Putamen (tissue), 1 donor: ENCODE measurements at regions not wholly inside any gene's neighbourhood (a gene's known extent, or its start where the extent isn't known, plus 50 kb on each side); places are given as distances from the start of the nearest gene placed in this dataset.
"Not testable (repeated sequence)": the region's sequence is repeated elsewhere in the genome, so short reads cannot be mapped to it uniquely, and the experiment has no call there.

ENCODE experiments used
- DNase-seq: peaks from one replicate; pipeline ENCODE4 v3.0.0-alpha.2; 2016; ENCODE audit warnings: low spot score

DNA sequence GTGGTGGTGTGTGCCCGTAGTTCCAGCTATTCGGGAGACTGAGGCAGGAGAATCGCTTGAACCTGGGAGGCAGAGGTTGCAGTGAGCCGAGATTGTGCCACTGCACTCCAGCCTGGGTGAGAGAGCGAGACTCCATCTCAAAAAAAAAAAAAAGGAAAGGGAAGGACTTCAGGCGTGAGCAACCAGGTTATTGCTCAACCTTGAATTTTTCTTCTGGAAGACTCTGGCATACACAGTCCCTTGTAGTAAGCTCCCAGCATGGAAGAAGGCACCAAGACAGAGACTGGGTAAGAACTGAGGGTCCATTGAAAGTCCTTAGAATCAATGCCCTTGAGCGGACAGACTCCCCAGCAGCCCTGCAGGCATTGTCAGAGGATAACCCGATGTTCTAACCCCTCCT lies 75.0 kb downstream of the C9orf50 start:
- not testable (repeated sequence) for DNase-seq

DNA sequence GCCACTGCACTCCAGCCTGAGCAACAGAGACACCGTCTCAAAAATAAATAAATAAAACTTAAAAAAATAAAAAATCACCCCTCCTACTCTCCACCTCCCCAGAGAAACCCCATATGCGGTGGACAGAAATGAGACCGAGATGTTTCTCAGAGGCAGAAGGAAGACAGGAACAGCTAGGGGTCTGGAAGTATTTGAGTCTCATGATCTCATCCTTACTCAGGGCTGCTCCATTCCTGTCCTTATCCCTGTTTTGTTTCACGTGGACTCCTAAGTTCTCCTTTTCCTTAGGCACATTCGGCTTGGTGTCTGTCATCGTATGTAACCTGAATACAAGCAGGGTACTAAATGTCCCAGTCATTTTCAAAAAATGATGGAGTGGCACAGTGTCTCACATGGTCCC lies 76.1 kb downstream of the C9orf50 start:
- no peak for DNase-seq

- DNase-seq: no peak
Measured at GRCh38 chr9:129542741-129543140, 78.2 kb downstream of the C9orf50 start.

GRCh38 chr9:129541270-129541669 lies 79.6 kb downstream of the C9orf50 start:
- DNase-seq: no peak

- DNase-seq: no peak
Measured at GRCh38 chr9:129539446-129539845, 81.5 kb downstream of the C9orf50 start.

- not testable (repeated sequence) for DNase-seq
Measured at GRCh38 chr9:129531860-129532402, 89.0 kb downstream of the C9orf50 start.

GRCh38 chr9:129527955-129528354 lies 92.9 kb downstream of the C9orf50 start:
- DNase-seq: not testable (repeated sequence)

- no peak for DNase-seq
Measured at GRCh38 chr9:129525656-129526196, 95.2 kb downstream of the C9orf50 start.

GRCh38 chr9:129524582-129525270 lies 96.2 kb downstream of the C9orf50 start:
- DNase-seq: no peak

DNA sequence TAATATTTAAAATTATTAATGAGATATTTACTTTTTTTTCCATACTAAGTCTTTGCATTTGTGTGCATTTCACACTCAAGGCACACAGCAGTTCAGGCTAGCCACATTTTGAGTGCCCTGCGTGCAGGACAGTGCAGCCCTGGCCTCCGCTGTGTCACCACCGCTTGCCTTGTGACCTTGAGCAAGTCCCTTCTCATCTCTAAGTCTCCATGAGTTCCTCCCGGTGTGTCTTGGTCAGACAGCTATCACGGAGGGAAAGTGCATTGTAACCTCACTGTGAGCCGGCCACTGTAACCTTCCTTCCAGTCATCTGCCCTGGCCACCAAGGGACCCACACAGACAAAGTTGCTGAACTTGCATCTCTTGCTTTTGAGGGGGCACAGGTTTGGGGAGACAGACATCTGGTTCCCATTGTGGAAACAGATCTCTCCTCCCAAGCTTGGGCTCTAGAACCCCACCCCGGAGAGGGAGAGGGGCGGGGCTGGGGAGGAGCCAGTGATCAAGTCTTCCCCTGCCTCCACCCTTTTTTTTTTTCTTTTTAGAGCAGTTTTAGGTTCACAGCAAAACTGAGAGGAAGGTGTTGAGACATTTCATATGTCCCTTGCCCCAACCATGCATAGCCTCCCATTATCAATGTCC lies 96.8 kb downstream of the C9orf50 start:
- no peak for DNase-seq

DNA sequence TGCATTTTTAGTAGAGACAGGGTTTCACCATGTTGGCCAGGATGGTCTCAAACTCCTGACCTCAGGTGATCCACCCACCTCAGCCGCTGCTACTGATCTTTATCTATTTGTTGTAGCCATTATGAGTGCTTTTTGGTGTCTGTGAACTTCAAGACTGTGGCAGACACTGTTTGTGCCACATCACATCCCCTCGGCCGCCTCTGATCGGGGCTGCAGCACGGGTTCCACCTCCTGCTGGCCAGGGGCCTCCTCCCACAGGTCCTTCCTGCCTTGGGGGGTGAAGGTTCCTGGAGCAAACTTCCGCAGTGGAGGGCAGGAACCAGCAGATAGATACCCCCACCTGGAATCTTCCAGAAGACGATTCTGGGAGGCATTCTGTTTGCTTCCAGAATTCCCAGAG lies 98.5 kb downstream of the C9orf50 start:
- DNase-seq: no peak

GRCh38 chr9:129520082-129520481 lies 100.8 kb downstream of the C9orf50 start:
- DNase-seq: no peak

DNA sequence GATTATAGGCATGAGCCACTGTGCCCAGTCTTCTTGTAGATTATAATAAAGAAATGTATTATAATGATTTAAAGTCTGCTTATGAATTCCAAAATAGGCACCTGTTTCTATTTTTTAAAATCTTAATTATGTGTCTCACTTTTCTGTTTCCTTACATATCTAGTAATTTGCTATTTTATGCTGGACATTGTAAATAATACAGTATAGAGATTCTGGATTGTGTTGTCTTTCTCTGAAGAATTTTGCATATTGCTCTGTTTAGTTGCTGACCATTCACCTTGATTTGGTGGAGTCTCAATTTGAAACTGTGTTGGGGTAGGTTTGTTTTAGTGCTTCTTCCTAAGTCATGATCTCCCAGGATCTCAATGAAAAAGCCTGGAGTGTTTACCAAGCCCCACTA lies 102.8 kb downstream of the C9orf50 start:
- DNase-seq: no peak

DNA sequence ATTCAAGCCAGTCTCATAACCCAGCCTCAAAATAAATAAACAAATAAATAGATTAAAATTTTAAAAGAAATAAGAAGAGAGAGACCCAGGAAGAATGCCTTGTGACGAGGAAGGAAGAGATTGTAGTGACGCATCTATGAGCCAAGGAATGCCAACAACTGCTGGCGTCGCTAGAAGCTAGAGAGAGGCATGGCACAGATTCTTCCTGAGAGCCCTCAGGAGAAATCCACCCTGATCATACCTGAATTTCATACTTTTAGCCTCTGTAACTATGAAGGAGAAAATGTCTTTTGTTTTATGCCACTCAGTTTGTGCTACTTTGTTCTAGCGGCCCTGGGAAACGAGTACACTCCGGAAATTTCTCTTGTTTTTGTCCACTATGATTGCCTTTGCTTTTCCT lies 103.9 kb downstream of the C9orf50 start:
- DNase-seq: no peak

GRCh38 chr9:129514891-129515290 lies 106.0 kb downstream of the C9orf50 start:
- no peak for DNase-seq

GRCh38 chr9:129514497-129514867 lies 106.4 kb downstream of the C9orf50 start:
- no peak for DNase-seq

DNA sequence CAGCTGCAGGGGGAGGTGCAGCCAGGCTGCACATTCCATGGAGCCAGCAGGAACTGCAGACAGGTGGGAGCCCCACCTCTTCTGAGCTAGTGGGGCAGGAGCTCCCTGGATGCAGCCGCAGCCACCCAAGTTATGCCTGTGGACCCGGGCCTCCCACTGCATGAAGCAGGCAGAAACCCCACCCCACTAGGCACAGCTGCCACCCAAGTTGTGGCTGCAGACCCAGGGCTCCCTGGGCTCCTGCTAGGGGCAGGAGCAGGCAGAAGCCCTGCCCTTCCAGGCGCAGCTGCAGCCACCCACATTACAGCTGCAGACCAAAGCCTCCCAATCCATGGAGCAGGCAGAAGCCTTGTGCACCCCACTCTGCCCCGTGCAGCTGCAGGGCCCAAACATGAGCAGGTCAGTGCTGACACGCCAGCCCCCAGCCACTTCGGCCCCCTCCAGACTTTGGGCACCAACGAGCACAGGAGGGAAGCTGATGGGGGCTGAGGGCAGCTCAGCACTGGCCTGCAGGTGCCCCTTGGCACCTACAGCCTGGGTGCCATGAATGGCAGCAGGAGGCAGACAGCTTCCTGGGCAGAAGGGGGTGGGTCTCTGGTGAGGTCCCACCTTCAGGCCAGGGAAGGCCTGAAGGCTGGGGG lies 106.9 kb downstream of the C9orf50 start:
- DNase-seq: no peak

- no peak for DNase-seq
Measured at GRCh38 chr9:129513282-129513681, 107.6 kb downstream of the C9orf50 start.

- DNase-seq: no peak
Measured at GRCh38 chr9:129511285-129511900, 109.5 kb downstream of the C9orf50 start.

DNA sequence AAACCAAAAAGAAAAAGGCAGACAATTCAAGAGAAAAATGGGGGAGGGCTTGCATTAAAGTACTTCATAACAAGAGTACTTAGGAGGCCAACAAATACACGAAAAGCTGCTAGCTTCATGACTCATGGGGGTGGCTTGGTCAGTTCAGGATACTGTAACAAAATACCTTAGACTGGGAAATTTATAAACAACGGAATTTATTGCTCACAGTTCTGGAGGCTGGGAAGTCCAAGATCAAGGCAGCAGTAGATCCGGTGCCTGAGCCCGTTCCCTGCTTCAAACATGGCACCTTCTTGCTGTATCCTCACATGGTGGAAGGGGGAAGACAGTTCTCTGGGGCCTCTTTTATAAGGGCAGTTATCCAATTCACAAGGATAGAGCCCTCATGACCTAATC lies 111.4 kb downstream of the C9orf50 start:
- DNase-seq: no peak

GRCh38 chr9:129507805-129508204 lies 113.1 kb downstream of the C9orf50 start:
- no peak for DNase-seq

DNA sequence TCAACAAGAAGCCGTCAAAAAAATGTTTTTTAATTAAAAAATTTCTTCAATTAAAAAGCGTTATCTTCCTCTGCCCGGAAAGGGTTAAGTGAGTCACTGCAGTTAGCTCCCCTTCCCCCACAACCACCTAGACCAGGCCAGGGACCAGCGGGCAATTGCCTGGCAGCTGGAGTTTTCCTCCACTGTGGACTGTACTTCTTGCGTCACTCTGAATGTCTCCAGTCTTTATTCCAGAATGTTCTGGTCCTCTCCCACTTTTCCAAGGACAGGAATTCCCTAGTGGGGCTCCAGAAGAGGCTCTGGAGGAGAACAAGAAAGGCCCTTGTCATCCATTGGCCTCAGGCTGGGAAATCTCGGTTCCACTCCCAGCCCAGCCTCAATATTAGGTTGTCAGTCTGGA lies 114.0 kb downstream of the C9orf50 start:
- no peak for DNase-seq
